ENCODE measurements at regions not wholly inside any gene's neighbourhood (a gene's known extent, or its start where the extent isn't known, plus 50 kb on each side); places are given as distances from the start of the nearest gene placed in this dataset.

- Histone ChIP-seq H2AFZ (no peak overlapping the region), H3K79me2 (replicated peaks; ENCODE audit: insufficient read depth) (no peaks in the 10 kb centered on the region), H3K36me3 (ENCODE audit: insufficient read depth) (no peaks in the 10 kb centered on the region), H3K4me1 (ENCODE audit: insufficient read depth) (no peaks in the 10 kb centered on the region), H3K4me2 (no peak overlapping the region), H3K4me3 (no peak overlapping the region), H3K27ac (ENCODE audit: low read depth) (no peak overlapping the region), H3F3A (replicated peaks; ENCODE audit: low read depth) (no peaks in the 10 kb centered on the region), H3K9me2 (ENCODE audit: insufficient read depth) (peaks cover 22% of the 10 kb centered on the region), H4K20me1 (replicated peaks; ENCODE audit: insufficient read depth) (no peaks in the 10 kb centered on the region), H3K27me3 (ENCODE audit: insufficient read depth) (no peaks in the 10 kb centered on the region)
- TF ChIP-seq ZNF331 (CRISPR knock-in tag; IDR thresholded peaks at IDR 0.05; ENCODE audit: low read depth) (no peak), CREB1 (CRISPR knock-in tag; IDR thresholded peaks at IDR 0.05; ENCODE audit: low read depth) (no peak), REST (IDR thresholded peaks at IDR 0.05; ENCODE audit: unreplicated experiment) (no peak), CTCF (conservative IDR thresholded peaks at IDR 0.05; ENCODE audit: low read depth in 2 of 2) (no peak), EZH2phosphoT487 (IDR thresholded peaks at IDR 0.05; ENCODE audit: unreplicated experiment) (no peak), EZH2 (IDR thresholded peaks at IDR 0.05; ENCODE audit: low read depth, unreplicated experiment) (no peak), ZNF462 (CRISPR knock-in tag; IDR thresholded peaks at IDR 0.05) (no peak), NANOG (IDR thresholded peaks at IDR 0.05; ENCODE audit: borderline replicate concordance) (no peak), POLR2AphosphoS5 (IDR thresholded peaks at IDR 0.05; ENCODE audit: low read depth) (no peak)
- no peak overlapping the region for H3K4me3 Mint-ChIP-seq
- DNase-seq (ENCODE audit: low spot score) (no peak), ATAC-seq (no peak)
- H3K27me3 Mint-ChIP-seq (ENCODE audit: insufficient read depth, low read depth, poor library complexity), result no peaks in the 10 kb centered on the region
- no peaks in the 10 kb centered on the region for H3K36me3 Mint-ChIP-seq (ENCODE audit: low read depth)
- no peaks in the 10 kb centered on the region for H3K9me3 Mint-ChIP-seq
- peaks cover 15% of the 10 kb centered on the region for H3K4me1 Mint-ChIP-seq
- no peak overlapping the region for H3K27ac Mint-ChIP-seq
Measured at GRCh38 chr4:13917015-13917414, 289.5 kb upstream of the BOD1L1 start.

Measured in GM23338 (cell line).